ENCODE measurements at regions not wholly inside any gene's neighbourhood (a gene's known extent, or its start where the extent isn't known, plus 50 kb on each side); places are given as distances from the start of the nearest gene placed in this dataset.
A peak's percentile ranks its signal among the peaks of the same experiment; 100 is the strongest.

DNA sequence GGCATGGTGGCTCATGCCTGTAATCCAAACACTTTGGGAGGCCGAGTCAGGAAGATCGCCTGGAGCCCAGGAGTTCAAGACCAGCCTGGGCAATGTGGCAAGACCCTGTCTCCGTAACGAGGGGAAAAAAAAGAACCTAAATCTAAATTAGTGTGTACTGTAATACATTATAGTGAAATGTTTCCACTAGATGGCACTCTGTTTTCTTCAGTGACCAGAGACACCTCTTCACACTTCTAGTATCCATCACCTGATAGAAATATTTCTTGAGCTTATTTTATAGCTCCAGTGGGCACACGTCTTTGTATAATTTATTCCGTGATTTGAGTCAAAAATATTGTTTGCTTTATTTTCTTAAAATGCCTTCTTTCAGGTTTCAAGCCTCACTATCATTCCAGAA, 600.9 kb upstream of the DIPK2B start:
- TF ChIP-seq, protein P1, sequence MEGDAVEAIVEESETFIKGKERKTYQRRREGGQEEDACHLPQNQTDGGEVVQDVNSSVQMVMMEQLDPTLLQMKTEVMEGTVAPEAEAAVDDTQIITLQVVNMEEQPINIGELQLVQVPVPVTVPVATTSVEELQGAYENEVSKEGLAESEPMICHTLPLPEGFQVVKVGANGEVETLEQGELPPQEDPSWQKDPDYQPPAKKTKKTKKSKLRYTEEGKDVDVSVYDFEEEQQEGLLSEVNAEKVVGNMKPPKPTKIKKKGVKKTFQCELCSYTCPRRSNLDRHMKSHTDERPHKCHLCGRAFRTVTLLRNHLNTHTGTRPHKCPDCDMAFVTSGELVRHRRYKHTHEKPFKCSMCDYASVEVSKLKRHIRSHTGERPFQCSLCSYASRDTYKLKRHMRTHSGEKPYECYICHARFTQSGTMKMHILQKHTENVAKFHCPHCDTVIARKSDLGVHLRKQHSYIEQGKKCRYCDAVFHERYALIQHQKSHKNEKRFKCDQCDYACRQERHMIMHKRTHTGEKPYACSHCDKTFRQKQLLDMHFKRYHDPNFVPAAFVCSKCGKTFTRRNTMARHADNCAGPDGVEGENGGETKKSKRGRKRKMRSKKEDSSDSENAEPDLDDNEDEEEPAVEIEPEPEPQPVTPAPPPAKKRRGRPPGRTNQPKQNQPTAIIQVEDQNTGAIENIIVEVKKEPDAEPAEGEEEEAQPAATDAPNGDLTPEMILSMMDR (IDR thresholded peaks at IDR 0.05; ENCODE audit: low read length) = peak; percentile 8; the same call in 1 of the 2 replicates
- no peak for TF ChIP-seq EZH2 (IDR thresholded peaks at IDR 0.05; ENCODE audit: borderline replicate concordance, low read length)

Data from OCI-LY1 (cell line).